CD4-positive, alpha-beta memory T cell (primary cell): ENCODE measurements at regions not wholly inside any gene's neighbourhood (a gene's known extent, or its start where the extent isn't known, plus 50 kb on each side); places are given as distances from the start of the nearest gene placed in this dataset.

Source experiments
- CTCF ChIA-PET: fragments of 350-600 bp; sonication (Branson Sonifier 250); formaldehyde crosslinking; loops from one replicate; lab custom pipeline; 2021; ENCODE audit warnings: inconsistent platforms; ENCODE audit not compliant: partially characterized antibody; lab: Charles Lee
- POLR2A ChIA-PET: fragments of 350-600 bp; sonication (Branson Sonifier 250); formaldehyde crosslinking; loops from one replicate; lab custom pipeline; 2021; ENCODE audit not compliant: partially characterized antibody; lab: Charles Lee
- DNase-seq, 5 donors: peaks; one replicate each; pipeline versions ENCODE4 v3.0.0 to v3.0.0-alpha.2; 2020 to 2022; ENCODE audit warnings: mixed read lengths in 1 of 5
- H3K27ac ChIP-seq: one replicate; pipeline ENCODE4 v1.7.0; 2013; ENCODE audit warnings: low read depth, low read length
- H3K27me3 ChIP-seq: 2 replicates; pipeline ENCODE4 v1.7.0; 2013; ENCODE audit warnings: mild to moderate bottlenecking, low read length, moderate library complexity; ENCODE audit not compliant: insufficient read depth
- H3K36me3 ChIP-seq: 2 replicates; pipeline ENCODE4 v1.7.0; 2013; ENCODE audit warnings: mild to moderate bottlenecking, low read length, moderate library complexity; ENCODE audit not compliant: insufficient read depth
- H3K4me1 ChIP-seq: 2 replicates; pipeline ENCODE4 v1.7.0; 2013; ENCODE audit warnings: mild to moderate bottlenecking, low read length, moderate library complexity; ENCODE audit not compliant: insufficient read depth
- H3K4me3 ChIP-seq, 2 donors: one replicate each; pipeline ENCODE4 v1.7.0; 2013; ENCODE audit warnings: low read length in 2 of 2, mild to moderate bottlenecking in 1 of 2
- H3K9me3 ChIP-seq, 2 donors: one replicate each; pipeline ENCODE4 v1.7.0; 2013; ENCODE audit warnings: low read length in 2 of 2, control low read depth in 1 of 2; ENCODE audit not compliant: control insufficient read depth in 1 of 2
- H3K27ac Mint-ChIP-seq, 7 donors: one replicate each; pipeline ENCODE4 v1.8.0; 2020 to 2021; ENCODE audit warnings: mixed read lengths in 7 of 7, mild to moderate bottlenecking in 6 of 7, inconsistent platforms in 3 of 7, moderate library complexity in 3 of 7
- H3K27me3 Mint-ChIP-seq, 2 donors: one replicate each; pipeline ENCODE4 v1.8.0; 2020 to 2021; ENCODE audit warnings: mixed read lengths in 2 of 2
- H3K36me3 Mint-ChIP-seq, 2 donors: one replicate each; pipeline ENCODE4 v1.8.0; 2020 to 2021; ENCODE audit warnings: mixed read lengths in 2 of 2, inconsistent platforms in 1 of 2, mild to moderate bottlenecking in 1 of 2
- H3K4me1 Mint-ChIP-seq, 4 donors: one replicate each; pipeline ENCODE4 v1.8.0; 2020 to 2021; ENCODE audit warnings: mixed read lengths in 4 of 4, mild to moderate bottlenecking in 1 of 4
- H3K4me3 Mint-ChIP-seq, 8 donors: one replicate each; pipeline ENCODE4 v1.8.0; 2020 to 2021; ENCODE audit warnings: mixed read lengths in 8 of 8, mild to moderate bottlenecking in 7 of 8, moderate library complexity in 6 of 8, inconsistent platforms in 3 of 8
- H3K9me3 Mint-ChIP-seq, 8 donors: one replicate each; pipeline ENCODE4 v1.8.0; 2020 to 2021; ENCODE audit warnings: mixed read lengths in 8 of 8, mild to moderate bottlenecking in 5 of 8, inconsistent platforms in 3 of 8, moderate library complexity in 1 of 8
- intact Hi-C: fragments of 100-400 bp; cut with micrococcal nuclease; formaldehyde crosslinking; loops from one replicate; pipeline ENCODE4 v1.15.1; 2023

- no peak overlapping the region for H3K27ac Mint-ChIP-seq
- no peak overlapping the region for H3K4me3 Mint-ChIP-seq
- ChIA-PET CTCF (no interaction called here), POLR2A (no interaction called here)
- no peaks in the 10 kb centered on the region for H3K36me3 Mint-ChIP-seq
- DNase-seq = no peak
- Histone ChIP-seq H3K9me3 (no peaks in the 10 kb centered on the region), H3K27me3 (no peaks in the 10 kb centered on the region), H3K4me1 (no peaks in the 10 kb centered on the region), H3K4me3 (no peak overlapping the region), H3K36me3 (no peaks in the 10 kb centered on the region), H3K27ac (no peak overlapping the region)
- H3K4me1 Mint-ChIP-seq = peaks cover 0 to 4% (median 2%) of the 10 kb centered on the region in 4 donors
- peaks cover 14 to 15% of the 10 kb centered on the region in 2 donors for H3K27me3 Mint-ChIP-seq
- intact Hi-C loops = no loop called here
- H3K9me3 Mint-ChIP-seq = peaks cover 0 to 1% (median 0%) of the 10 kb centered on the region in 8 donors
These were observed 66.7 kb upstream of the FOXF1 start for GRCh38 chr16:86443508-86444147.

DNA sequence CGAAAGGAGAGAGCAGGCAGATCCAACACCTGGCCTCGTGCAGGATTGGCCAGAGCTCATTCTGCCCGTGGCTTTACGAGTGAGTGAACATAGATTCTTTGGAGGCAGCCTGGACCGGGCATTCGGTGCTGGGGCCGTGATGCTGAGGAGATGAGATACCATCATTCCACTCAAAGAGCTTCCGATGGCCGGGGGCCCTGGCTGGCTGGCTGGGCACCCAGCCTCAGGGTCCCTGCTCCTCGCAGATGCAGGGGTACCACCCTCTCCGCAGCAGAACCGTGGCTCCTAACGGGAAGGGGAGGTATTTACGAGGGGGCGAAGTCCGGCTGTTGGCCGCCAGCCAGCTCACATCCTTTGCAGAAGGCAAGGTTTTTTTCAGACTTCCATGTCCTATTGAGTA, 66.1 kb upstream of the FOXF1 start:
- no peak overlapping the region for H3K4me3 Mint-ChIP-seq
- no peak overlapping the region for H3K27ac Mint-ChIP-seq
- Histone ChIP-seq H3K4me3 (no peak overlapping the region), H3K27me3 (no peaks in the 10 kb centered on the region), H3K4me1 (no peaks in the 10 kb centered on the region), H3K27ac (no peak overlapping the region), H3K36me3 (no peaks in the 10 kb centered on the region), H3K9me3 (no peaks in the 10 kb centered on the region)
- peaks cover 0 to 1% (median 0%) of the 10 kb centered on the region in 8 donors for H3K9me3 Mint-ChIP-seq
- peaks cover 15 to 17% of the 10 kb centered on the region in 2 donors for H3K27me3 Mint-ChIP-seq
- H3K36me3 Mint-ChIP-seq = no peaks in the 10 kb centered on the region
- no peak for DNase-seq
- intact Hi-C loops = no loop called here
- ChIA-PET CTCF (no interaction called here), POLR2A (no interaction called here)
- peaks cover 0 to 4% (median 2%) of the 10 kb centered on the region in 4 donors for H3K4me1 Mint-ChIP-seq

DNA sequence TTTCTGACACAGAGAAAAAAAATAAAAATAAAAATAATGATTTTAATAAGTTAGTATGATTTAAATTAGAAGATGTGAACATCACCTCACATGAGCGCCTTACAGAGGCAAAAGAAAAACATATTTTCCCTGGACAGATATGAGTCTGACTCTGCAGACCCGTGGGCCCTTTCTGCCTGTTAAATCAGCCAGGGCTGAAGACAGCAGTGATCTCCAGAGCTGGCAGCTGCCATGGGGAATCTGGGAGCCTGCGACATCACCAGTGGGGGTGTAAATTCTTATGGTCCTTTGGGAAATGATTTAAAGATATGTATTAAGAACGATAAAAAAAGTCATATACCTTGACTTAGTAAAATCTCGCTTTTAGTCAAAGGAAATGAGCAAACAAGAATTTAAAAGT, 65.7 kb upstream of the FOXF1 start:
- H3K27me3 Mint-ChIP-seq = peaks cover 16 to 17% of the 10 kb centered on the region in 2 donors
- no peak overlapping the region for H3K27ac Mint-ChIP-seq
- H3K27me3 ChIP-seq = no peaks in the 10 kb centered on the region

GRCh38 chr16:86446279-86446678, 64.0 kb upstream of the FOXF1 start:
- Mint-ChIP-seq H3K36me3 (no peaks in the 10 kb centered on the region), H3K9me3 (peaks cover 0 to 4% (median under 1%) of the 10 kb centered on the region in 8 donors), H3K4me1 (peaks cover 0 to 4% (median 2%) of the 10 kb centered on the region in 4 donors), H3K27me3 (peaks cover 16 to 20% of the 10 kb centered on the region in 2 donors), H3K27ac (no peak overlapping the region), H3K4me3 (no peak overlapping the region)
- H3K4me1 ChIP-seq = no peaks in the 10 kb centered on the region
- no peaks in the 10 kb centered on the region for H3K27me3 ChIP-seq
- no peak for DNase-seq
- H3K4me3 ChIP-seq = no peak overlapping the region
- ChIA-PET POLR2A (no interaction called here), CTCF (no interaction called here)
- intact Hi-C loops = no loop called here
- no peaks in the 10 kb centered on the region for H3K9me3 ChIP-seq
- H3K36me3 ChIP-seq = no peaks in the 10 kb centered on the region
- H3K27ac ChIP-seq = no peak overlapping the region

More for the DNA sequence above, 65.7 kb upstream of the FOXF1 start:
- Mint-ChIP-seq H3K4me3 (no peak overlapping the region), H3K9me3 (peaks cover 0 to 3% (median 0%) of the 10 kb centered on the region in 8 donors), H3K36me3 (no peaks in the 10 kb centered on the region), H3K4me1 (peaks cover 0 to 4% (median 2%) of the 10 kb centered on the region in 4 donors)
- no peaks in the 10 kb centered on the region for H3K4me1 ChIP-seq
- no peak overlapping the region for H3K4me3 ChIP-seq
- ChIA-PET POLR2A (no interaction called here), CTCF (no interaction called here)
- H3K36me3 ChIP-seq = no peaks in the 10 kb centered on the region
- no peak overlapping the region for H3K27ac ChIP-seq
- intact Hi-C loops = no loop called here
- H3K9me3 ChIP-seq = no peaks in the 10 kb centered on the region
- no peak for DNase-seq

- H3K4me3 Mint-ChIP-seq = no peak overlapping the region
- H3K27me3 Mint-ChIP-seq = peaks cover 19 to 25% of the 10 kb centered on the region in 2 donors
- Histone ChIP-seq H3K4me1 (no peaks in the 10 kb centered on the region), H3K27me3 (no peaks in the 10 kb centered on the region), H3K4me3 (no peak overlapping the region), H3K36me3 (no peaks in the 10 kb centered on the region), H3K27ac (no peak overlapping the region), H3K9me3 (no peaks in the 10 kb centered on the region)
- CTCF ChIA-PET = no interaction called here
- H3K4me1 Mint-ChIP-seq = peaks cover 0 to 4% (median 2%) of the 10 kb centered on the region in 4 donors
- H3K27ac Mint-ChIP-seq = no peak overlapping the region
- H3K36me3 Mint-ChIP-seq = no peaks in the 10 kb centered on the region
- no peak for DNase-seq
- intact Hi-C loops = no loop called here
- POLR2A ChIA-PET = no interaction called here
- H3K9me3 Mint-ChIP-seq = peaks cover 0 to 4% (median 1%) of the 10 kb centered on the region in 8 donors
These were observed 63.1 kb upstream of the FOXF1 start for GRCh38 chr16:86447228-86447627.

- intact Hi-C loops = no loop called here
These were observed 61.9 kb upstream of the FOXF1 start for GRCh38 chr16:86448306-86448890.

DNA sequence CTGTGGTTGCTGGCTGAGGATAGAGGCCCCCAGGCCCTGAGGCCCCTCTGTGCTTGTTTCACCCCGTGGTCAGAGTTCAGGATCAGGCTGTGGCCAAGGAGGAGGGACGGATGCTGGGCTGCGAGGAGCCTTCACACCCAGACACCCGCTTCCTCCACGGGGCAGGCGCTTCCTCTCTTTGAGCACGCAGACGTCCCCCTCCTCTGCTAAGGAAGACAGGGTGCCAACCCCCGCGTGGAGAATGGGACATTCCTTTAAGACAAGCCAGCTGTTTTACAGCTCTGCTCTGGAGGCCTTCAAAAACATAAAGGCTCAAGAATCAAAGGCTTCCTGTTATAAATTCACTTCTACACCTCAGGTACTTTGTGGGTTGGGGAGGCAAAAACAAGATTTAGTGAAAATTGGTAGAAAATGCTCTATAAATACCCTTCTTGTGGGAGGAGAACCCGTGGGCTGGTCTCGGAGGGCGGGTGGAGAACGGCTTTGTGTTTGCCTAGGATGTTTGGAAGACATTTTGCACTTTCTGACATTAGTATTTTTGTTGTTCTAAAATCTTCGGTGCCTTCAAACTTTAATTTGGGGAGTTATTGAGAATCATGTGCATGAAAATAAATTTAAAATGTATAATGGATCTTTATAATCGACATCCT, 60.8 kb upstream of the FOXF1 start:
- Mint-ChIP-seq H3K9me3 (peaks cover 0 to 4% (median 2%) of the 10 kb centered on the region in 8 donors), H3K4me1 (peaks cover 0 to 1% (median 0%) of the 10 kb centered on the region in 4 donors), H3K27ac (no peak overlapping the region), H3K27me3 (peaks cover 11 to 21% of the 10 kb centered on the region in 2 donors), H3K36me3 (no peaks in the 10 kb centered on the region), H3K4me3 (no peak overlapping the region)
- Histone ChIP-seq H3K27me3 (no peaks in the 10 kb centered on the region), H3K4me1 (no peaks in the 10 kb centered on the region), H3K9me3 (no peaks in the 10 kb centered on the region), H3K4me3 (no peak overlapping the region), H3K36me3 (no peaks in the 10 kb centered on the region), H3K27ac (no peak overlapping the region)
- POLR2A ChIA-PET = no interaction called here
- intact Hi-C loops = no loop called here
- DNase-seq = no peak
- CTCF ChIA-PET = no interaction called here

More at GRCh38 chr16:86448306-86448890, 61.9 kb upstream of the FOXF1 start:
- Histone ChIP-seq H3K4me1 (no peaks in the 10 kb centered on the region), H3K27me3 (no peaks in the 10 kb centered on the region), H3K36me3 (no peaks in the 10 kb centered on the region), H3K27ac (no peak overlapping the region), H3K9me3 (no peaks in the 10 kb centered on the region), H3K4me3 (no peak overlapping the region)
- H3K4me3 Mint-ChIP-seq = no peak overlapping the region
- DNase-seq = no peak
- H3K36me3 Mint-ChIP-seq = no peaks in the 10 kb centered on the region
- POLR2A ChIA-PET = no interaction called here
- no peak overlapping the region for H3K27ac Mint-ChIP-seq
- H3K4me1 Mint-ChIP-seq = peaks cover 0 to 4% (median 1%) of the 10 kb centered on the region in 4 donors
- H3K9me3 Mint-ChIP-seq = peaks cover 0 to 4% (median 2%) of the 10 kb centered on the region in 8 donors
- peaks cover 15 to 24% of the 10 kb centered on the region in 2 donors for H3K27me3 Mint-ChIP-seq
- CTCF ChIA-PET = no interaction called here
